Right atrium auricular region (tissue), 2 donors: ENCODE measurements at regions not wholly inside any gene's neighbourhood (a gene's known extent, or its start where the extent isn't known, plus 50 kb on each side); places are given as distances from the start of the nearest gene placed in this dataset.

Experiments used
- DNase-seq: peaks from one replicate; pipeline ENCODE4 v3.0.0-alpha.2; 2019; ENCODE audit warnings: low spot score
- H3K27ac ChIP-seq, 2 donors: fragments of 200-600 bp; sonication (generic); 1 replicate in 1 of 2; 2 replicates in 1 of 2; pipeline ENCODE4 v1.5.1; 2016 to 2019
- H3K27me3 ChIP-seq, 2 donors: fragments of 200-600 bp; sonication (generic); one replicate each; pipeline versions ENCODE4 v1.5.1 to v1.6.0; 2017 to 2019
- H3K36me3 ChIP-seq: fragments of 200-600 bp; sonication (generic); one replicate; pipeline ENCODE4 v1.5.1; 2016
- H3K4me1 ChIP-seq, 2 donors: fragments of 200-600 bp; sonication (generic); one replicate each; pipeline versions ENCODE4 v1.5.1 to v1.6.0; 2017 to 2019
- H3K4me3 ChIP-seq, 2 donors: fragments of 200-600 bp; sonication (generic); 1 replicate in 1 of 2; 2 replicates in 1 of 2; pipeline ENCODE4 v1.5.1; 2017 to 2019; ENCODE audit warnings: mild to moderate bottlenecking in 1 of 2, moderate library complexity in 1 of 2
- H3K9me3 ChIP-seq, 2 donors: fragments of 200-600 bp; sonication (generic); one replicate each; pipeline ENCODE4 v1.5.1; 2019
- TF ChIP-seq, protein P1 (sequence below), 2 donors: fragments of 200-600 bp; sonication (generic); IDR thresholded peaks; one replicate each; pipeline ENCODE4 v1.5.1; 2019; ENCODE audit warnings: antibody characterized with exemption in 2 of 2

- H3K4me1 ChIP-seq, result no peaks in the 10 kb centered on the region
- H3K9me3 ChIP-seq, result no peaks in the 10 kb centered on the region
- no peak for DNase-seq
- H3K36me3 ChIP-seq, result no peaks in the 10 kb centered on the region
- H3K4me3 ChIP-seq, result no peak overlapping the region
- TF ChIP-seq, protein P1, sequence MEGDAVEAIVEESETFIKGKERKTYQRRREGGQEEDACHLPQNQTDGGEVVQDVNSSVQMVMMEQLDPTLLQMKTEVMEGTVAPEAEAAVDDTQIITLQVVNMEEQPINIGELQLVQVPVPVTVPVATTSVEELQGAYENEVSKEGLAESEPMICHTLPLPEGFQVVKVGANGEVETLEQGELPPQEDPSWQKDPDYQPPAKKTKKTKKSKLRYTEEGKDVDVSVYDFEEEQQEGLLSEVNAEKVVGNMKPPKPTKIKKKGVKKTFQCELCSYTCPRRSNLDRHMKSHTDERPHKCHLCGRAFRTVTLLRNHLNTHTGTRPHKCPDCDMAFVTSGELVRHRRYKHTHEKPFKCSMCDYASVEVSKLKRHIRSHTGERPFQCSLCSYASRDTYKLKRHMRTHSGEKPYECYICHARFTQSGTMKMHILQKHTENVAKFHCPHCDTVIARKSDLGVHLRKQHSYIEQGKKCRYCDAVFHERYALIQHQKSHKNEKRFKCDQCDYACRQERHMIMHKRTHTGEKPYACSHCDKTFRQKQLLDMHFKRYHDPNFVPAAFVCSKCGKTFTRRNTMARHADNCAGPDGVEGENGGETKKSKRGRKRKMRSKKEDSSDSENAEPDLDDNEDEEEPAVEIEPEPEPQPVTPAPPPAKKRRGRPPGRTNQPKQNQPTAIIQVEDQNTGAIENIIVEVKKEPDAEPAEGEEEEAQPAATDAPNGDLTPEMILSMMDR (IDR thresholded peaks at IDR 0.05), result no peak
- H3K27ac ChIP-seq, result no peak overlapping the region
- no peaks in the 10 kb centered on the region for H3K27me3 ChIP-seq
Observed at GRCh38 chr16:86404678-86405077, 105.6 kb upstream of the FOXF1 start.

- Histone ChIP-seq H3K4me3 (no peak overlapping the region), H3K4me1 (no peaks in the 10 kb centered on the region), H3K27me3 (no peaks in the 10 kb centered on the region), H3K9me3 (no peaks in the 10 kb centered on the region), H3K36me3 (no peaks in the 10 kb centered on the region), H3K27ac (no peak overlapping the region)
- DNase-seq, result no peak
- TF ChIP-seq, protein P1 (IDR thresholded peaks at IDR 0.05), result no peak
Observed at GRCh38 chr16:86405319-86405718, 105.0 kb upstream of the FOXF1 start.

GRCh38 chr16:86406056-86406455, 104.3 kb upstream of the FOXF1 start:
- no peaks in the 10 kb centered on the region for H3K27me3 ChIP-seq
- no peak overlapping the region for H3K4me3 ChIP-seq
- H3K9me3 ChIP-seq, result peaks cover 0 to 5% of the 10 kb centered on the region in 2 donors
- H3K4me1 ChIP-seq, result no peaks in the 10 kb centered on the region
- TF ChIP-seq, protein P1 (IDR thresholded peaks at IDR 0.05), result no peak
- H3K36me3 ChIP-seq, result no peaks in the 10 kb centered on the region
- DNase-seq, result no peak
- no peak overlapping the region for H3K27ac ChIP-seq

GRCh38 chr16:86408685-86409084, 101.6 kb upstream of the FOXF1 start:
- no peak for DNase-seq
- Histone ChIP-seq H3K27ac (no peak overlapping the region), H3K4me1 (no peaks in the 10 kb centered on the region), H3K9me3 (peaks cover 0 to 11% of the 10 kb centered on the region in 2 donors), H3K27me3 (no peaks in the 10 kb centered on the region), H3K36me3 (no peaks in the 10 kb centered on the region), H3K4me3 (no peak overlapping the region)
- TF ChIP-seq, protein P1 (IDR thresholded peaks at IDR 0.05), result no peak

DNA sequence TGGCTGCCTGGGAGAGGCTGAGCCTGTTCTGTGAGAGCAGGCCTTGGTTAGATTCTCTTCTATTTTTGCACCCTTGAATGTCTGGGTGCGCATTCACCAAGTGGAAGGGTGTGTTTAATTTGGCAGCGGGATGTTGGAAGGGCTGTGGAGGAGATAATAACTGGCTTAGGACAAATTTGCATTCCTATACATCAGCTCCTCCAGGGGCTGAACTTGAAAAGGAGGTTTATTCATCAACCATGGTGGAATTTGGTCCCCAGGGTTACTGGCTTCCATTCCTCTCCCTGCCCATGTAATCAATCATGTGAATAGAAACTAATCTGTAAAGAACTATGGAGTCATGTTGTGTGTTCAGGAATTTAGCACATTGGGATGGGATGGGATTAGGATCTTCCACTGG, 100.2 kb upstream of the FOXF1 start:
- H3K4me1 ChIP-seq, result no peaks in the 10 kb centered on the region
- no peaks in the 10 kb centered on the region for H3K36me3 ChIP-seq
- no peaks in the 10 kb centered on the region for H3K27me3 ChIP-seq
- H3K4me3 ChIP-seq, result no peak overlapping the region
- H3K9me3 ChIP-seq, result peaks cover 0 to 11% of the 10 kb centered on the region in 2 donors
- no peak for DNase-seq
- no peak overlapping the region for H3K27ac ChIP-seq
- TF ChIP-seq, protein P1 (IDR thresholded peaks at IDR 0.05), result no peak

GRCh38 chr16:86410529-86410928, 99.8 kb upstream of the FOXF1 start:
- Histone ChIP-seq H3K36me3 (no peaks in the 10 kb centered on the region), H3K27me3 (no peaks in the 10 kb centered on the region), H3K27ac (no peak overlapping the region), H3K4me3 (no peak overlapping the region), H3K4me1 (no peaks in the 10 kb centered on the region), H3K9me3 (peaks cover 0 to 11% of the 10 kb centered on the region in 2 donors)
- TF ChIP-seq, protein P1 (IDR thresholded peaks at IDR 0.05), result no peak
- DNase-seq, result no peak
